ENCODE measurements at regions not wholly inside any gene's neighbourhood (a gene's known extent, or its start where the extent isn't known, plus 50 kb on each side); places are given as distances from the start of the nearest gene placed in this dataset.

DNA sequence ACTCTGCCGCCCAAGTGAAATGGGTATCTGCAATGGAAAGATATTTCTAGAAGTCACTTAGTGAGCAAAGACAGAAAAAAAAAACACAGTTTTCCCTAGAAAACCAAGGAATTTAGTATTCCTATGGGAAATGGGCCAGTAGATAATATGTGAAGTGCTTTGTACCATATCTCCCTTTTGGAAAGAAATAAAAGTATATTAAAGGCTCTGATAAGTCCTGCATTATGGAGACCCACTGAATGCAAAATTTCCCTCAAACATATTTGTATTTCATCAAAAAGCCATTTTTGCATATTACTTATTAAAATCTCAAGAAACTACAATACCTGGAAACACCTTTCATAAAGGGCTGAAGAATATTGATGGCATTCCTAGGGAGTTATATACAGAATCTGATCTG is 51.6 kb upstream of the DYNLRB2 start:
- DNase-seq: no peak

DNA sequence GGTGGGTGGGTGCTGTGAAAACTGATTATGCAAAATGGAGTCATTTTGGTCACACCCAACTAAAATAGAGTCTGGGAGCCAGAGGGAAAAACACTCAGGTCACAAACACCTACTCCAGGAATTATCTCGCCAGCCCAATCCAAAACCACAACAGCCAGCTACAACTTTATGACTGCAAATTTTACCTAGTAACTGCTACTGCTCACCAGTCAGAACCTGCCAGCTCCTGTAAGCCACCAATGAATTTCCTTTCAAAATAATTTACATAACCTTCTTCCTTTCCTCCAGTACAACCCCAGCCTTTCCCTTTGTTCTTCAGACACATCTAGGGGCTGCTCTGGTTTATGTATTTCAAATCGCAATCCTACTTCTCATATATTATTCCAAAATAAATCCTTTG is 52.6 kb upstream of the DYNLRB2 start:
- no peak for DNase-seq

DNA sequence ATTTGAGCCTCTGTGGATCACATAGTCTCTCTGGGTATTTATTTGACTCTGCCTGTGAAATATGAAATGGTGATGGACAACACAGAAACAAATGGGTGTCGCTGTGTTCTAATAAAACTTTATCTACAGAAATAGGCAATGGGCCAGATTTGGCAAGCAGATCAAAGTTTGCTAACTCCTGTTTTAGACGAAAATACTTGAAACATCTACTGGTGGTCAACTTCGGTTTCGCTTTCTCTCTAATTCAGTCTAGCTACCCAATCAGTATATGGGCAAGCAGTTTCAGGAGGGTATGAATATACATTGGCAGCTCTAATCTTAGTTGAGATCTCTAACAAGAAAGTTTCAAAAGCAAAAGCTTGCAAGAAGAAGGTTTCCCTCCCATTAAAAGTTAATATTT is 60.1 kb upstream of the DYNLRB2 start:
- DNase-seq: no peak

DNA sequence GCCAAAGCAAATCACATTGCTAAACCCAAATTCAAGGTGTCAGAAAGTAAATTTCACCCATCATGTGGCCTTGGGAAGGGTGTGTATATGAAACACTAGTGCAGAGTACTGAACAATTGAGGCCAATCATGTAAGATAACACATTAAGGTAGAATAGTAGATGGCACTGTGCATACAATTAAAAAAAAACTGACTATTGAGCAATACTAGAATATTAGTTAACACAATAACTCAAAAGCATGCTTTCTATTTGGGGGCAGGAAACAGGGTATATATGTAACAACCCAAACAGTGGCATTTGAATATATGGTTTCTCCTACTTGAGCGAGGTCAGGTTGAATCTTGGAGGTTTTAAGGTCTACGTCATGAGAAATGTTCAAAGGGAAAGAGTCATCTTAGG is 63.0 kb upstream of the DYNLRB2 start:
- no peak for DNase-seq

DNA sequence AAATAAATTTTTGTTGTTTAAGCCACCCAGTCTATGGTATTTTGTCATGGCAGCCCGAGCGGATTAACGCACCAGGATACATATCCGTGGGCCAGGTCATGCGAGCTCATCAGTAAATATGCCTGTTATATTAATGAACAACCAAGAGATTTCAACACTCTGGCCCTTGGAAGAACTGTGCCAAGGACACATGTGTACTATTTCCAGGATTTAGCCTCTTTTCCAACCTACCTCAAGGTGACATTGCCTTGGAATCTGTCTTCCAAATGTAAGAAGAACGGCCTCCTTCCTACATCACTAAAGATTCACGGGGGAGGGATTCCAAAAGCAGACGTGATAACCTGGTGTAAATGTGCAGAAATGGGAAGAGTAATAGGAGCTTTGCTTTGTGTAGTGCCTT is 72.8 kb upstream of the DYNLRB2 start:
- DNase-seq: no peak

DNA sequence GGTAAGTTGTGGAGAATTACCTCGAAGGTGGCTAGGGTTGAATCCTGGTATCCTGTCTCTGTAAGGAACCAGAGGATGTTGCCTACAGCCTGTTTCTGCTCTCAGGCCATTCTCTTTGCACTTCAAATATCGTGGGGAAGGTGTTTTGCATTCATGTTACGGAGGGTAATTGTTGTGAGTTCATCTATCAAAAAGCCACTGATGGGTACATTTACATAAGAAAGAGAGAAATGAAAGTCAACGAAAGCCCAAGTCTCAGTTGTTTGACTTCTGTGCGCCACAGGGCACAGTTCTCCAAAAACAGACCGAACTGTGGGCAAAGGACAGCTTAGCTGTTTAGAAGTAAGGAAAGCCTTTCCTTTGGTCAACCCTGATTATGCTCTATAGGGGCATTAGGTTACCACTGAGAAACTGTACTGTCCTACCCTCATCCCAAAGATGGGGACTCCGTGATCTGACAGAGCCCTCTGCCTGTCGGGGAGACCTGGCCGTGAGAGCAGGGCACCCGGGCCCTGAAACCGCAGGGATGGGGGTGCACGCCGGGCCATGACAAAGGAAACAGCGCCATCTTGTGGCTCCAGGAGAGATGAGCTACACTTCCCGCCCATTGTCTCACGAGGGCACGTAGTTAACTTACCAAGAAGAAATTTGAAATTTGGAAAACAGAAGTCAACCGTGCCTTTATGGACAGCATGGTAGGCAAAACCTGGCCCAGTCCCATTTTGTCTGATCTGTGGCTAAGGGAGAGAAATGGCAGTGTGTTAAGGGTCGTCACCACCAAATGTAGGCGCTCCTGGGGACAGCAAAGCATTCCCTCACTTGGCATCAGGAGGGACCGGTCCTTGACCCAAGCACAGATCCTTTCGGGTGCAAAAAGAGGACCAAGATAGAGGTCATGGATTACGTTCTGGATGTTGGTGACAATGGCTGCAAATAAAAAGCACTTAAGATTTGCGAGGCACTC is 74.5 kb upstream of the DYNLRB2 start:
- peak; percentile 36 for DNase-seq

DNA sequence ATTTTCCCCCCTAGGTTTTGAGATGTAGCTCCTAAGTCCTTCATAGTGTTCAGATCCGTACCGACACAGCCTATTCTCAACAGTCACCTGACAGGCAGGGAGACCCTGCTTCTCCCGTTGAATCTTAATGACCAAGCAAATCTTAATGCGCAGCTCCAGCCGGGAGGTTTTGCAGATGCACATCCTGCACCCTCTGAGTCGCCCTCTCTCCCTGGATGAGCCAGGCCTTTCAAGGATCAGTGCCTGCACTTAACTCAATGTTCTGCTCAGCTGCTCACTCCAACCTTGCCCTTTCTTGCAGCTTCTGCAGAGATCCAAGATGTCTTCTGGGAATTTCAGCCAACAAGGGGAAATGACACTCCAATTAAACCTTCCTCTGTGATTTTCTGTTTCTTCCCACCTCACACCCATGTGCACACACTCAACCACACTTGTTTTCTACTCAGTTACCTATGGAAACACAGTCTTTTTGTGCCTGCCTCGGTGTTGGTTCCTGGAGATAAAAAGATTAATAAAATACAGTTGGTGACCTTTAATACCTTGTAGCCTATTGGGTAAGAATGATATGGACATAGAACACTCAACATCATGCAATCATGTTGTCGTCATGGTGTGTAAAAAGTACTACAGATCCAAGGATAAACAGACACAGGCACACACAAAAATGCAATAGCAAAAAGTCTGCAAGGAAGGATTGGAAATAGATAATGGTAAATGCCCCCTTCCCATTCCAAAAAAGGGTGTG is 76.9 kb upstream of the DYNLRB2 start:
- no peak for DNase-seq

DNA sequence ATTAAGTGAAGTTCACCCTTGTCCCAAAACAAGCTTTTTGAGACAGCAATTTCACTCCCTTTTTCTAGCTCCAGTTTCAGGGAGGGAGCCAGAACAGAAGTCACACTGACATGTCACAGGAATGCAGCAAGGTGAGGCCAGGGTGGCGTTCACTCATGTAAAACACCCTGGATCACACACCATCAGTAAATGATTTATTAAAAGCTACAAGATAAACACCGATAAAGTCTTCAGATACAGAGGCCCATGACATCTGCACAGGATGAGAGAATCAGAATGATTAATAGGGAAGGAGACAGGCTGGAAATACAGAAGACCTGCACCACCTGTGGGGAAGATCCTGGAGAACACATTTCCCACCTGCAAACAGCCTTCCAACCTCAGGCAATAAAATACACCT is 77.5 kb upstream of the DYNLRB2 start:
- DNase-seq: no peak

DNA sequence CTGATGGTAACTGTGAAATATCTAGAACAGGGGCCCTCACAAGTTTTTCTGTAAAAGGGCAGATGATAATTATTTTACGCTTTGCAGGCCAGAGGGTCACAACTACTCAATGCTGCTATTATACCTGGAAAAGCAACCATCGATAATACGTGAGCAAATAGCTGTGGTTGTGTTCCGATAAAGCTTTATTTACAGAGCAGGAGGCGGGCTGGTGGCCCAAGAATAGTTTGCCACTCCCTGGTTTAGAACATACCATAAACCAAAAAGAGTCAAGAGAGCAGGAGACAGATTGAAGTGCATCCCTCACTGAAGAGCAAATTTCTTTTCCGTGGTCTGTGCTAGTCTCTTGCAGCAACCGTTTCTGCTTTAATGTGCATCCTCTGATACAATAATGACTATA is 77.9 kb upstream of the DYNLRB2 start:
- DNase-seq: no peak

DNA sequence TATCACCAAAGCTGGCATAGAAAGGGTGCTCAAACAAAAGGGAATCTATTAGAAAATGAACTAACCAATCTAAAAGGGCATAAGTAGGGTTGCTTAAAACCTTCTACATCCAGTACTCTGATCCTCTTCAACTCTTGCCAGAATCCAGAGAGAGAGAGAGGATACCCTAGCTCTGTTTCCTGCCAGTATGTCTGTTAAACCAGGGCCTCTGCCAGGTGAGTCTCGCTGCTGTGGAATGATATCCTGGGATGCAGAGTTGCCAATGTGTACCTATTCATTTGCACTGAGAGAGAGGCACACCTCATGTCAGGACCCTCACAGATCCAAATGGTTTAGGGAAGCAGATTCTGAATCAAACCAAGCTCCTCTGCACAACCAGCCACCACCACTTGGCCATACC is 79.8 kb upstream of the DYNLRB2 start:
- no peak for DNase-seq

DNA sequence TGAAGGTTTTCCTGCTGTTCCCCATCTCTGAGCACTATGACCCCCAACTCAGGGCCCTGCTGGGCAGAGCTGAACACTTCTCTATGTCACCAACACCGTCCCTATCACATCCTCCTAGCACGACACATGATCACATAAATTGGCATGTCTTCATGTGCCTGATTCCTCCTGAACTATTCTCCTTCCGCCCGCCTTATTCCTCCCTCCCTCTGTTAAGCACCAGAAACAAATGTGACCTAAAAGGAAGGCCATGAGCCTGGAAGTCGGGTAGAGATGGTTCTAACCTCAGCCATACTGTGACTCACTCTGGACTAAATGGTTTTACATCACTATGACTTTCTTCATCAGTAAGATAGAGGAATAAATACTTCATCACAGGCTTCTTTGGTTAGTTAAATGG is 80.8 kb upstream of the DYNLRB2 start:
- no peak for DNase-seq

DNA sequence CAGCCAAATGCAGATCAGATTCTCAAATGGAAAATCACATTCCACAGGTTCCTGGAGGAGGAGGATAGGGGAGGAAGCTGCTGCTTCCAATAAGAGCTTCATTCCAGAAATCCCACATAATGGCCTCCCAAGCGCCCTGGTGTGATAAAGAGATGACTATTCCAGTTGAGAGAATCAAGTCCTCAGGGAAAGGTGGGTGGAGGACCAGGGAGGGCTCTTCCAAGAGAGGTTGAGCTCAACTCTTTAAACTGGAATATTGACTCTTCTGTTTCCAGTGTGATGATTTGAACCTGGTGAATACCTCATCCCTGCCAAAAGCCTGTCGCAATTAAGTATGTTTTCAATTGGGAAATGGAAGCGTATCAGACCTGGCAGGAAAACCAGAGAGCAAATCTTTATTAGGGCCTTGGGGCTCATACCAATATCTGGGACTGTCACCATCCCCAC is 81.4 kb upstream of the DYNLRB2 start:
- no peak for DNase-seq

DNA sequence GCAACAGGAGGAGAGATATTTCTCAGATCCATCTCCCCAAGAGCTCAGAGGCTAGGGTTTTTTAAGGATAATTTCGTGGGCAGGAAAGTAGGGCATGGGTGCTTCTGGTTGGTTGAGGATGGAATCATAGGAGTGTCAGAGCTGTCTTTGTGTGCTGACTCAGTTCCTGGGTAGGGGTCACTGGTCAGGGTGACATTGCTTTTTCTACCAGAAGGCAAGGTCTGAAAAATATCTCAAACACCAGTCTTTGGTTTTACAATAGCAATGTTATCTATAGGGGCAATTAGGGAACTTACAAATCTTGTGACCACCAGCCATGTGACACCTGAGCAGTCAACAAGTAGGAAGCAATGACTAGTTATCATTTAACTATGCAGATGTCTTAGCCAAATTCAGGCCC is 82.9 kb upstream of the DYNLRB2 start:
- DNase-seq: no peak

DNA sequence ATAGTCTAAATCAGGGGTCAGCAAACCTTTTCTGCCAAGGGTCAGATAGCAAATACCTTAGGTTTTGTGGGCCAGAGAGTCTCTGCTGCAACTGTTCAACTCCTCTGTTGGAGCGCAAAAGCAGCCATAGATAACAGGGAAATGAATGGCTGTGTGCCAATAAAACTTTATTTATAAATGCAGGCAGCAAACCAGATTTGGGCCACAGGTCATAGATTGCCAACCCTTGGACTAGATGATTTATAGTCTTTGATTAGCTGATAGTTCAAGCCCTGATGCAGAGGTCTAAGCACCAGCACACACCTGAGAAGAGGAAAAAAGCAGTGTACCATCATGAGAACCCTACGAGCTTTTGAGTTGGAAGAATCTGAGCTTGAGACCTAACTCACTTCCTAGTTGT is 86.0 kb upstream of the DYNLRB2 start:
- no peak for DNase-seq

DNA sequence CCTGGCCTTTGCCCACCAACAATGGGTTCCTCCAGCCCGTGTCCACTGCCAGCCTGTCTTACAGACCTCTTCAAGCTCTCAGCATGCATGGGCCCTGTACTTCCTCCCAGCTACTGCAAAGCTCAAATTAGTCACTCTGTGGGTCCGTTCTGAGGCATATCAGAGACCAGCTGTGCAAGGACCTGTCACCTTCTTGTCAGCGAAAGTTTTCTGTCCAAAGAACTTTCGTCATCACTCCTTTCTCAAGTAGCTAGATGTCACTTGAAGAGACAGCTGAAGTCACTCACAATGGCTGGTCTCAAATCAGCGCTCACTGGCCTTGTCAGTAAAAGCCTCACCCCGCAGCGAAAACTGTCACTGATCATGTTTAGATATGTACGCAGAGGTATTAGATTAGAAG is 91.4 kb upstream of the DYNLRB2 start:
- DNase-seq: no peak

DNA sequence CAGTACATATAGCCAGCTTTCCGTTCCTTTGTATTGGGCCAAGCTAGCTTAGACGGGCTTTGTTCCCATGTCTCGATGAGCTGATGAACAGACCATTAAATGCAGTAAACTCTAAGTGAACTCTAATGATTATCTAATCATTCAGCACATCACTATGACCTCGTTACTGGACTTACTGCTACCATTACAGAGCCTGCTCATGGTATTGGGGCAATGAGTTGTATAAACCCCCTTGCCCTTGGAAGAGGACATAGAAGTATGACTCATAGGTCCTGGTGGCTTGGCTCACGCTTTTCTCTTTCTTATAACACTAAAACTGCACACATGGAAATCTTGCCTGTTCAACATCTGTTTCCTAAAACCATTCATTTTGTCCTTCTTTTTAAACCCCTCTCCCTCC is 93.6 kb upstream of the DYNLRB2 start:
- no peak for DNase-seq

DNA sequence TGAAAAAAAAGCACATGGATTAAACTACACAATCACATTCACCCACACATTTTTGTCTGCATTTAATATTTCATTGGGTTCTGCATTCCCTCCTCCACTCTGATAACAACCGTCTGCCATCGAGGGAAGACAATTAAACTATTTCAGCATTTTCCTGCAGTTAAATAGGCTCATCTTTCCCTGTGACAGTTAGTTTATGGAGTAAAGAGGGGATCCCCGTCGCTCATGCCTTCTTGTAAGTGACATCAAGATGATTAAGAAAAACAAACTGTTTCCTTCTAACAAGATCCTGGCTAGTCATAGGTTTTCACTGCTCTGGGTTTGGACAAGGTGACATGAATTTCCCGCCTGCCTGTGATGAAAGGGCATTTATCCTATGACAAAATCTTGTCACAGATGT is 98.0 kb upstream of the DYNLRB2 start:
- DNase-seq: no peak

DNA sequence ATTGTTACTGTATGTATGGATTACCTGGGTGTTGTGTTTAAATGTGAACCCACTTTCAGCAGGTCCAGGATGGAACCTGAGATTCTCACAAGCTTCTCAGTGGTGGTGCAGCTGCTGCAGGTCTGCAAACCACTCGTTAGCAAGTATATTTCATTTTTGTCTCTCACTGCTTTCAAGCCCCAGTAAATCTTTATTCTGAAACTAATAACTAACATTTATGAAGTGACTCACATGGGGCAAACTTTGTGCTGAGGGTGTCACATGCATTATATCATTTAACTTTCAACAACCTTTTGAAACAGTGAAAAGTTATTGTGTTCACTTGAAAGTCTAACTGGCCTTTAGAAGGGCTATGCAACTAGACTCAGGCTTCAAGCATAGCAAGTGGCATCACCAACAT is 98.9 kb upstream of the DYNLRB2 start:
- DNase-seq: no peak

DNA sequence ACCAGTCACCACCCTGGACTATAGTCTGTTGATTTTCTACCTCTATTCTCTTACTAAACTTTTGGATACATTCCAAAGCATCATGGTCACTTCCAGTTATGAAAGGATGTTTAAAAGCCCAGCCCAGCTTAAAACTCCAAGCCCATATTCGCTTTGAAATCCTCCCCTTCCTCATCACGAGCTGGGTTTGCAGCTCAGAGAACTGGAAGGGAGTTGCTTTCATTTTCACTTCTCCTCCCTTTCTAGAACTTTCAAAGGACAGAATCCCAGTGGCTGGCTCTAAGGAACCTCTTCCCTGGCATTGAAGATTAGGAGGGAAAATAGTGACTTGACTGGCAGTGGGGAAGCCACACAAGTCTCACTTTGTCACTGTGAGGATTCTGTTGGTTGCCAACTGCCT is 100.1 kb upstream of the DYNLRB2 start:
- DNase-seq: no peak

DNA sequence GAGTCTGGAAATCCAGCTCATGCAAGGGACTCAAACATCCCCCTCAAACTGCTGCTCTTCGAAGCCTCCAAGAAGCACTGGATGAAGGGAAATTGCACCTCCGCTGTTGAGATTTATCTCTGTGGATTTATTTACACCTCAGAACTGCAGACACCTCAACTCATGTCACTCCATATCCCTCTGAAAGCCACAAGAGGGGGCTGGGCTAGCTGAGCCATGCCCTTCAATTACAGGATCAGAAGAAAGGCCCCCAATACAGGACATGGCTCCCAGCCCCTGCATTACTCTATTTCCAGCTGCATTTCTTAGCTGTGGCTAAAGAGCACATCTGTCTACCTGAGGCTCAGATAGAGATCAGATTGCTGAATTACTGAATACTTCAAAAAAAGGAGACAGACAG is 103.1 kb upstream of the DYNLRB2 start:
- DNase-seq: no peak

DNA sequence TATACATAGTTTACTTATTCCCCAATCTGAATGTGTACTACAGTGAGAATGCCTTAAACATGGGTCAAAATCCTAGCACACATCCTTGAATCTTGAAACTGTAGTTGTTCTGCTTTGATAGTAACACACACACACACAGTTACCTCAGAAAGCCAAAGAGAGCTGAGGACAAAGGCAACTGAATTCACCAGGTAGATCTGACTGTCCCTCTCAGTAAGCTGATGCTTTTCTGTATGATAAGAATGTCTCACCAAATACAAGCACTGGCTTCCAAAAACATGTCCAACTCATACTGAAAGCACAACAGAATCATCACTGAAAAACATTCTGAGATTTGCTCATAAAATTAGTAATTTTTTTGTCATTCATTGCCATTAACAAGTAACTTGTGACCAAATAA is 104.3 kb upstream of the DYNLRB2 start:
- no peak for DNase-seq

DNA sequence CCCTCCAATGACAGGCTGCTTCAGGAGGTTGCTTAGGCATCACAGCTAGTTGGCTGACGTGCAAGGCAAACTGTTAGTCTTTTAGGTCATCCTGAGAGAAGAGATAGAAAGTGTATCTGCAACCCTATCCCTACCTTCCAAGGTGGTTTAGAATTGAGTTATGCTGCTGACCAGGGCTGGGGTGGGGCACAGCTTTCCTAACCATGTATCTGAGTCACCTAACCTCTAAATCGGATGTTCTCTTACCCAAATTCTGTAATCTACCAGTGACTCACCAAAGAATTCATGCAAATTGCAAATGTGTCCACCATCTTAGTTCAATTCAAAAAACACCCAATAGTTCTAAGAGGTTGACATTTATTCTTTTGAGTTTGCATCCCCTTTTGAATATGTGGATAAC is 107.2 kb upstream of the DYNLRB2 start:
- DNase-seq: no peak

DNA sequence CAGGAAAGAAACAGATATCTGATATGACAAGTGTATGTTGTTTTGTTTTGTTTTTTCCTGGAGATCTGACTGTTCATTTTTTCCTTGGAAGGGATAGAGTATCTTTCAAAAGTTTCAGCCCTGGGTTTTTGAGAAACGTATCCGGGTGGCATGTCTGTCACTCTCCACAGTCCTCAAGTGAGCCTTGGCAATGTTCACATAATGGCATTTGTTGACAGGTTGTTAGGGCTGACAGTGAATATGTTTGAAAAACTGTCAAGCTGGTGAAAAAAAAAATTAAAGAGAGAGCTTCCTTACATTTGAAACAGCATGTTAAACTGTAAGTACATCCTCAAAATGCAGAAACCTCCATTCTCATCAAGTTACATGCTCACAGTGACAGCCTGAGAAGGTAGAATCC is 113.0 kb upstream of the DYNLRB2 start:
- no peak for DNase-seq

Data from effector CD4-positive, alpha-beta T cell (primary cell).